ENCODE measurements at regions not wholly inside any gene's neighbourhood (a gene's known extent, or its start where the extent isn't known, plus 50 kb on each side); places are given as distances from the start of the nearest gene placed in this dataset.

GRCh38 chr13:106796280-106797047, 228.5 kb upstream of the ARGLU1 start (continued):
- TF ChIP-seq MYBL2 (IDR thresholded peaks at IDR 0.05; ENCODE audit: low read depth) = no peak
- TF ChIP-seq MYBL2 (CRISPR knock-in tag; IDR thresholded peaks at IDR 0.05; ENCODE audit: borderline replicate concordance) = no peak
- no peak for TF ChIP-seq ZNF583 (CRISPR knock-in tag; IDR thresholded peaks at IDR 0.05)
- TF ChIP-seq KLF13 (tag; IDR thresholded peaks at IDR 0.05; ENCODE audit: borderline replicate concordance, low read depth) = no peak
- TF ChIP-seq, protein P1, sequence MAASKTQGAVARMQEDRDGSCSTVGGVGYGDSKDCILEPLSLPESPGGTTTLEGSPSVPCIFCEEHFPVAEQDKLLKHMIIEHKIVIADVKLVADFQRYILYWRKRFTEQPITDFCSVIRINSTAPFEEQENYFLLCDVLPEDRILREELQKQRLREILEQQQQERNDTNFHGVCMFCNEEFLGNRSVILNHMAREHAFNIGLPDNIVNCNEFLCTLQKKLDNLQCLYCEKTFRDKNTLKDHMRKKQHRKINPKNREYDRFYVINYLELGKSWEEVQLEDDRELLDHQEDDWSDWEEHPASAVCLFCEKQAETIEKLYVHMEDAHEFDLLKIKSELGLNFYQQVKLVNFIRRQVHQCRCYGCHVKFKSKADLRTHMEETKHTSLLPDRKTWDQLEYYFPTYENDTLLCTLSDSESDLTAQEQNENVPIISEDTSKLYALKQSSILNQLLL (CRISPR knock-in tag; IDR thresholded peaks at IDR 0.05; ENCODE audit: borderline replicate concordance) = no peak
- TF ChIP-seq ARID3A (IDR thresholded peaks at IDR 0.05; ENCODE audit: borderline replicate concordance, low read depth, low read length) = no peak
- TF ChIP-seq CCAR2 (IDR thresholded peaks at IDR 0.05; ENCODE audit: low read depth, low read length) = no peak
- no peak for TF ChIP-seq GTF2E2 (tag; IDR thresholded peaks at IDR 0.05)

Data from K562 (cell line).